Gastrocnemius medialis (tissue), 4 donors: ENCODE measurements at regions not wholly inside any gene's neighbourhood (a gene's known extent, or its start where the extent isn't known, plus 50 kb on each side); places are given as distances from the start of the nearest gene placed in this dataset.

Source experiments
- CTCF ChIP-seq, 5 experiments: fragments of 450-650 bp in 3 of 5; fragments of 200-600 bp in 2 of 5; sonication (generic) in 2 of 5; IDR thresholded peaks in 4 of 5; conservative IDR thresholded peaks in 1 of 5; 1 replicate in 4 of 5; 2 replicates in 1 of 5; pipeline ENCODE4 v1.5.1; 2016 to 2019; ENCODE audit warnings: antibody characterized with exemption in 5 of 5, mild to moderate bottlenecking in 3 of 5, moderate library complexity in 3 of 5
- POLR2A ChIP-seq, 2 donors: fragments of 450-650 bp; IDR thresholded peaks; one replicate each; pipeline ENCODE4 v1.6.1; 2017; ENCODE audit warnings: antibody characterized with exemption in 2 of 2, mild to moderate bottlenecking in 2 of 2, moderate library complexity in 2 of 2

- TF ChIP-seq CTCF (IDR thresholded peaks at IDR 0.05 in 4 of 5, conservative IDR thresholded peaks at IDR 0.05 in 1 of 5) = no peak
- TF ChIP-seq POLR2A (IDR thresholded peaks at IDR 0.05) = no peak
Measured at GRCh38 chr2:150997066-150997465, 264.6 kb downstream of the RBM43 start.
